ENCODE measurements at regions not wholly inside any gene's neighbourhood (a gene's known extent, or its start where the extent isn't known, plus 50 kb on each side); places are given as distances from the start of the nearest gene placed in this dataset.

GRCh38 chr10:126776168-126776567, 105.7 kb upstream of the C10orf90 start:
- TF ChIP-seq, protein P1, sequence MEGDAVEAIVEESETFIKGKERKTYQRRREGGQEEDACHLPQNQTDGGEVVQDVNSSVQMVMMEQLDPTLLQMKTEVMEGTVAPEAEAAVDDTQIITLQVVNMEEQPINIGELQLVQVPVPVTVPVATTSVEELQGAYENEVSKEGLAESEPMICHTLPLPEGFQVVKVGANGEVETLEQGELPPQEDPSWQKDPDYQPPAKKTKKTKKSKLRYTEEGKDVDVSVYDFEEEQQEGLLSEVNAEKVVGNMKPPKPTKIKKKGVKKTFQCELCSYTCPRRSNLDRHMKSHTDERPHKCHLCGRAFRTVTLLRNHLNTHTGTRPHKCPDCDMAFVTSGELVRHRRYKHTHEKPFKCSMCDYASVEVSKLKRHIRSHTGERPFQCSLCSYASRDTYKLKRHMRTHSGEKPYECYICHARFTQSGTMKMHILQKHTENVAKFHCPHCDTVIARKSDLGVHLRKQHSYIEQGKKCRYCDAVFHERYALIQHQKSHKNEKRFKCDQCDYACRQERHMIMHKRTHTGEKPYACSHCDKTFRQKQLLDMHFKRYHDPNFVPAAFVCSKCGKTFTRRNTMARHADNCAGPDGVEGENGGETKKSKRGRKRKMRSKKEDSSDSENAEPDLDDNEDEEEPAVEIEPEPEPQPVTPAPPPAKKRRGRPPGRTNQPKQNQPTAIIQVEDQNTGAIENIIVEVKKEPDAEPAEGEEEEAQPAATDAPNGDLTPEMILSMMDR (IDR thresholded peaks at IDR 0.05), result no peak
- no peak for TF ChIP-seq POLR2A (IDR thresholded peaks at IDR 0.05)

Measured in adrenal gland (tissue), 5 donors.